Transverse colon (tissue), 4 donors: ENCODE measurements at regions not wholly inside any gene's neighbourhood (a gene's known extent, or its start where the extent isn't known, plus 50 kb on each side); places are given as distances from the start of the nearest gene placed in this dataset.

Experiments
- POLR2A ChIP-seq: fragments of 450-650 bp; IDR thresholded peaks from one replicate; pipeline ENCODE4 v1.6.1; 2016; ENCODE audit warnings: antibody characterized with exemption, mild to moderate bottlenecking, moderate library complexity
- POLR2AphosphoS5 ChIP-seq, 3 donors: sonication (generic); formaldehyde crosslinking; IDR thresholded peaks; one replicate each; pipeline ENCODE4 v1.6.1; 2016; ENCODE audit warnings: antibody characterized with exemption in 3 of 3
- TF ChIP-seq, protein P1 (sequence below), 5 experiments: fragments of 200-600 bp in 3 of 5; fragments of 450-650 bp in 2 of 5; sonication (generic) in 3 of 5; IDR thresholded peaks; 1 replicate in 2 of 5; 2 replicates in 3 of 5; pipeline ENCODE4 v1.5.1; 2016 to 2017; ENCODE audit warnings: antibody characterized with exemption in 5 of 5, inconsistent platforms in 3 of 5, mild to moderate bottlenecking in 2 of 5, moderate library complexity in 1 of 5

DNA sequence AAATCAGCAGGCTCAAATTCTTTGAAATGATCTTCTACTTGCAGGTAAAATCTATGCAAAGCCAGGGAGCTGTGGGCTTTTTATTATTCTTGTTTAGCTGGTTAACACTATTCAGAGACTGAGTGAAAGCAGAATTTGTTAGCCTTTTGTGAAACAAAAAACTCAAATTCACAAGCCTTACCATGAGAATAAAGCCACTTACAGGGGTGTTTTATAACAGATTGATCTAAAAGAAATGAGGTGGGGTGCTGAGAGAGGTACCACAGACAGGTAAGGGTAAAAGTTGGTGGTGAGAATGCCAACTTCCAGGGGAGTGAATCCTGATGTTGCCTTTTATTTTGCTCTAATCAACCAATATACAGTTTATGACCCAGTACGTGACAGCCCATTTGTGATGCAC, 1585.6 kb downstream of the EFNA5 start:
- TF ChIP-seq POLR2AphosphoS5 (IDR thresholded peaks at IDR 0.05) (no peak), POLR2A (no peak)
- TF ChIP-seq, protein P1, sequence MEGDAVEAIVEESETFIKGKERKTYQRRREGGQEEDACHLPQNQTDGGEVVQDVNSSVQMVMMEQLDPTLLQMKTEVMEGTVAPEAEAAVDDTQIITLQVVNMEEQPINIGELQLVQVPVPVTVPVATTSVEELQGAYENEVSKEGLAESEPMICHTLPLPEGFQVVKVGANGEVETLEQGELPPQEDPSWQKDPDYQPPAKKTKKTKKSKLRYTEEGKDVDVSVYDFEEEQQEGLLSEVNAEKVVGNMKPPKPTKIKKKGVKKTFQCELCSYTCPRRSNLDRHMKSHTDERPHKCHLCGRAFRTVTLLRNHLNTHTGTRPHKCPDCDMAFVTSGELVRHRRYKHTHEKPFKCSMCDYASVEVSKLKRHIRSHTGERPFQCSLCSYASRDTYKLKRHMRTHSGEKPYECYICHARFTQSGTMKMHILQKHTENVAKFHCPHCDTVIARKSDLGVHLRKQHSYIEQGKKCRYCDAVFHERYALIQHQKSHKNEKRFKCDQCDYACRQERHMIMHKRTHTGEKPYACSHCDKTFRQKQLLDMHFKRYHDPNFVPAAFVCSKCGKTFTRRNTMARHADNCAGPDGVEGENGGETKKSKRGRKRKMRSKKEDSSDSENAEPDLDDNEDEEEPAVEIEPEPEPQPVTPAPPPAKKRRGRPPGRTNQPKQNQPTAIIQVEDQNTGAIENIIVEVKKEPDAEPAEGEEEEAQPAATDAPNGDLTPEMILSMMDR (IDR thresholded peaks at IDR 0.05) = no peak
